NCI-H146 treated with DMSO at 0.1 percent for 48 hours (cell line): ENCODE measurements at regions not wholly inside any gene's neighbourhood (a gene's known extent, or its start where the extent isn't known, plus 50 kb on each side); places are given as distances from the start of the nearest gene placed in this dataset.

ENCODE experiments used
- DNase-seq: peaks from one replicate; lab custom pipeline; 2025; ENCODE audit not compliant: unreplicated experiment; lab: John Stamatoyannopoulos, UW

- DNase-seq: no peak
Measured at GRCh38 chr19:30909216-30909615, 440.0 kb downstream of the TSHZ3 start.

DNA sequence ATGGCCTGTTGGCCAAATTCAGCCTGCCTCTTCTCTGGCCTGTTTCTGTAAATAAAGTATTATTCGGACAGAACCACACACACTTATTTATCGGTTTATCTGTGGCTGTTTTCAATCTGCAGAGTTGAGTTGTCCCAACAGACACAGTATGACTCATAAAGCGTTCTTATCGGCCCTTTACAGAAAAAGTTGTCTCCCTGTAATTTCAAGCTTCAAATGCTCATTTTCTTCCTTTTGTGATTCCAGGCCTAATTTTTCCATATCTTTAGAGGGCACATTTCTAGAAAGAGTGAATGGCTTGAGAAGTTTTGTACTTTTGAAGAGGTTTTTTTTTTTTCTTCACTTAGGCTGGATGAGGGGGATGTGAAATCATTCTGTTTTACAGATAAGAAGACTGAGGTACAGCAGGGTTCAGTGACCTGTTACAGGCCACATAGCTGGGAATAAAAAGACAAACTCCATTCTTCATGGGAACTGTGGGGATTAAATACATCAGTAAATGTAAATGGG is 440.9 kb downstream of the TSHZ3 start:
- no peak for DNase-seq

GRCh38 chr19:30906871-30907270 is 442.4 kb downstream of the TSHZ3 start:
- DNase-seq: no peak

DNA sequence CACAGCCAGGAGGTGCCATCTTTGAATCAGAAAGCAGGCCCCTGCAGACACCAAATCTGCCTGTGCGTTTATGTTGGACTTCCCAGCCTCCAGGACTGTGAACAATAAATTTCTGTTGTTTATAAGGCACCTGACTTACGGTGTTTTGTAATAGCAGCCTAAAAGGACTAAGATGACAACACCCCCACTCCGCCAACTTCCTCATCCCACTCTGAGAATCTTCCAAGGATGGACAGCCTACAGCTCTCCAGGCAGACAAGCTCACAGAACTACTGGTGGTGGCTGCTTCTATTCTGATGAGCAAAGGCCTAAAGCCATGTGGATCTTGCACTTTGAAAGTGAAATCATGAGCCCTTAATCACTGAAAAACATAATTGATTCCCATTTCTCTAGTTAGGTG is 449.2 kb downstream of the TSHZ3 start:
- DNase-seq: no peak

DNA sequence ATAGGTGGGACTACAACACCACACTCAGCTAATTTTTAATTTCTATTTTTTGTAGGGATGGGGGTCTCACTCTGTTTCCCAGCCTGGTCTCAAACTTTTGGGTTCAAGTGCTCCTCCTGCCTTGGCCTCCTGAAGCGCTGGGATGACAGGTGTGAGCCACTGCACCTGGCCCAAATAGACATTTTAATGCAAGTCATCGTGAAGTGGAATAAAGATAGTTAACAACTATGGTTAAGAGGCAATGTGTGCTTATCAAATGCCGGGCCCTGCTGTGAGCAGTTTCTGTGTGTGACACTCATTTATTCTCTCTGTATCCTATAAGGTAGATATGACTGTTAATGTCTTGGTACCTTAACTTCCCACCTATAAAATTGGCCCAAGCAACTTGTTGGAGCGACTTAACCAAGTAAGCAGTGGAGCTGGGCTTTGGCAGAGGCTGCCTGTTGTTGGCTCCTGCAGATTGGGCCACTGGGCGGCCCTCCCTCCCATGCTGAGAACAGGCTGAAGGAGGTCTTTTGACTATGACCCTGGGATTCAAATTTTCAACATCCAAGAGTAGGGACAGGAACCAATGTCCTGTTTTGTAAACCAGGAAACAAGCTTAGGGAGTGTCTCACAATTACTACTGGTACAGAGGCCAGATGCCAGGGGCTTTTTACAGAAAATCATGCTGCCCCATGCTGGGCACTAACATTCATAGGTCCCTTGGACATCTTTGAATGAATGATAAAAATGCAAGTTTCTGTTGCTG is 450.7 kb downstream of the TSHZ3 start:
- DNase-seq: no peak

DNA sequence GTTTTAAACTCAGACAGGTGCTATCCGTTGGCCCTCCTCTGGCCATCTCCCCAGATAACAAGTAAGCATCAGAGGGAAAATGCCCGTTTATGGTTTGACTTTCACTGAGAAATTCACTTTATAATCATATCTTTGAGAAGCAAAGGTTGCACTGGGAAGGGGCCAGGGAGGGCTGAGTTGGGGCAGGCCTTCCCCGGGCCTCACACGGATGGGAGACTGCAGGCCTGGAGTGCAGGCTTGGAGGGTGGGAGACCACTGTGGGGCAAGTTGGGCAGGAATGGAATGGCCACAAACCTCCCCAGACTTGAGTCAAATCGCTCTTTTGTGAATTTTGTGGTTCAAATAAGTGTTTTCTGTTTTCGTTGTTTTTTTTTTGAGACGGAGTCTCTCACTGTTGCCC is 451.7 kb downstream of the TSHZ3 start:
- DNase-seq: no peak

DNA sequence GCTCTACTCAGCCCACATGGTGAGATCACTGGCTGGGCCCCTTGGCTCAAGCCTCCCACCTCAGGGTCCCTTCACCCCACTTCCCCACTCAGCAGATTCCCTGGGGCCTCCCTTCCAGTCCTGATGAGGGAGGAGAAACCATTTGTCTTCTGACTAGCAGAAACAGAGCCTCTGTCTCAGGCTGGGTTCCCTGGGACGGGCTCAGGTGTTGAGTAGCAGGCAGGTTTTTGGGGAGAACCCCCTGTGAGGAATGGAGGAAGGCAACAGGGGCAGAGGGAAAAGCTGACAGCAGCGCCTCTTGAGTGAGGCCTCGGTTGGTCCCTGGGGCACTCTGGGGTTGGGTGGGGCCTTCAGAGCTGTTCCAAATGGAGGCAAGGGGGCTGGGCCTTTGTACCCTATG is 452.2 kb downstream of the TSHZ3 start:
- no peak for DNase-seq

DNA sequence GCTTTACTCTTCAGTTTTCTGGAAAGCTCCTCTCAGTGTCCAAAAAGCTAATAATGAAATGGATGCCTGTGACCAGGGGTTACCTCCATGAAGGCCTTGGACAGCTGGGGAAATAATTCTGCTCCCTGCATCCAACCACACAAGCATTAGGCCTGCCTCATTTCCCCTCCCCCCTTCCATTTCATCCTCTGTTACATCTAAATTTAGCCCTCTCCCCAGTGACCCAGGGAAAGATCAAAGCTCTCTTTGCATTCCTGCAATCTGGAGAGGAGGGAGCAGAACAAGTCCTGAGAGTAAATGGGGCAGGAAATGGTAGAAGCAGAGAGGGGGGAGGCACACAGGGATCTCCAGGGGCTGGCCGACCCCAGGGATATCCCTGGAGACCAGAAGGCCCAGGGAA is 452.7 kb downstream of the TSHZ3 start:
- DNase-seq: no peak

GRCh38 chr19:30895946-30896345 is 453.3 kb downstream of the TSHZ3 start:
- DNase-seq: no peak

GRCh38 chr19:30891051-30891450 is 458.2 kb downstream of the TSHZ3 start:
- DNase-seq: no peak

- no peak for DNase-seq
Measured at GRCh38 chr19:30890033-30890432, 459.2 kb downstream of the TSHZ3 start.

DNA sequence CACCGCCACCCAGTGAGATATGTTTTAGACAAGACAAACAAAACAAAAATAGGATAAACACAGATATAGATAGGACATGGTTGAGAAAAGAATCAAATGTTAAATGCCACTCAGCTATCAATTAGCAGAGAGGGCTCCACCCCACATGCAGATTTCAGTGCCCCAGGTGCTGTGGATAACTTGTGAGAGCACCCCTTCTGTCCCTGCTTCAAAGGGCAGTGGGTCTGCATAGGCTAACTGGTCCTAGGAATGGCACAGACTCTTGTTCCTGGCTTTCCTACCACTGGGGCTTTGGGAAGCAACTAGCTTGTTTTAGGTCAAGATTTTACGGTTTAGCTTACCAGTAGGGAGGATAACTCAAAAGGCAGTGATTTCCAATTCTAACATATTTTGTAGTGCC is 460.3 kb downstream of the TSHZ3 start:
- DNase-seq: no peak

- no peak for DNase-seq
Measured at GRCh38 chr19:30887042-30887441, 462.2 kb downstream of the TSHZ3 start.

DNA sequence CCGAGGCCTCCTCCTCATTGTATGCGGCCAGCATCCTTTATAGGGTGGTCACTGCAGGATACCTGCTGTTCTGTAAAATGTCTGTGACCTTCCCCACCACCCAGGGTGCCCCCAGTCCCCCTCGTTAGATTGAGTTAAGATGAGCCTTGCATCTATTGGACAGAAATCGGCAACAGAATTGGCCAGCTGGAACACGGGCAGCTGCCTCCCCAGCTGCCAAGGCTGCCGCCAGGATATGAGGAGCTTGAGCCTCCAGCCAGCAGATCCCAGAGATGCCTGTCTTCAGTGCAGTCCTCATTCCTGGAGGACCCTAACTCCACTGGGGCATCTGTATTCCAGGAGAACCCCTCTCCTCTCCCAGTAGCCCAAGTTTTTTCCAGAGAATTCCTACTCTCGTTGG is 463.0 kb downstream of the TSHZ3 start:
- no peak for DNase-seq

- DNase-seq: no peak
Measured at GRCh38 chr19:30884146-30884812, 465.0 kb downstream of the TSHZ3 start.

- no peak for DNase-seq
Measured at GRCh38 chr19:30883071-30883470, 466.2 kb downstream of the TSHZ3 start.

DNA sequence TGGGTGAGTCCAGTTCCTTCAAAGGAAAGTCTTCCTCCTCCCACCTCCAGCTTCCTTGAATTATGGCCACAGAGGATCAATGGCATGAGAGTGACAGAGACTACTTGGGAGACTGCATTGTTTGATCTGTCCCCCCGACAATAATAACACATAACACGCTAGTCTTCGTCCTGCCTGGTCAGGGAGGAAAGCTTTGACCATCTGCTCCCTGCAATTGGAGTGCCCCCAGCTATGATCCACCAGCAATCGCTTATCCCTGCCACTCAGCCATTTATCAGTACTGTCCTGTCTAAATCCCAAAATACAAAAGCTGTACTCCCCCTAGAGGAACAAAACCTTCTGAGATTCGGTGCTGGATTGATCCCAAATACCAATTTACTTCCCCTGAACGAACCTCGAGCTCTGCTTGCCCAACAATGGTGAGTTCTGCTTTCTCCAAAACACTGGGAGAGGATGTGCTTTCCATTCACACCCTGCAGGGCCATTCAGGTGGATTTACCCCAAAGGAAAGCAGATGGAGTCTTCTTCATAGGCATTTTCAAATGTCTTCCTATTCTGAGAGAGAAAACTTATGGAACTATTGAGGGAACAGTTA is 466.7 kb downstream of the TSHZ3 start:
- DNase-seq: no peak

GRCh38 chr19:30881930-30882329 is 467.3 kb downstream of the TSHZ3 start:
- DNase-seq: no peak

GRCh38 chr19:30881281-30881680 is 468.0 kb downstream of the TSHZ3 start:
- DNase-seq: no peak

DNA sequence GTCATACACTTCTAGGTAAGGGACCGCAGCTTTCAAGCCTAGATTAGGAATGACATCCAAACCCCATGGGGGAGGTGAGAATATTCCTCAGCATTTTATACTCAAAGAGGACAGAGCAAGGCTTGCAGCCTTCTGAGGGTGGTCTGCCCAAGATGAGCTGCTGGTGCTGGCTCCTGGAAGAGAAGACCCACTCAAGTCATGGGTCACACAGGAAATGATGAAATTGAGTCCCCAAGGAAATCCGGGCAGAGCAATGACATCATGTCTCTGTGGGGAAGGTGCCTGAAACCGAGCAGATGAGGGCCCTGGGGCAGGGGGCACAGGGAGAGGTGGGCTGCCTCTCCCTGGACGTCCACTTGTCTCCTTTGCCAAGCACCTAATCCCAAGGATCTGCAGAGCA is 468.7 kb downstream of the TSHZ3 start:
- no peak for DNase-seq

DNA sequence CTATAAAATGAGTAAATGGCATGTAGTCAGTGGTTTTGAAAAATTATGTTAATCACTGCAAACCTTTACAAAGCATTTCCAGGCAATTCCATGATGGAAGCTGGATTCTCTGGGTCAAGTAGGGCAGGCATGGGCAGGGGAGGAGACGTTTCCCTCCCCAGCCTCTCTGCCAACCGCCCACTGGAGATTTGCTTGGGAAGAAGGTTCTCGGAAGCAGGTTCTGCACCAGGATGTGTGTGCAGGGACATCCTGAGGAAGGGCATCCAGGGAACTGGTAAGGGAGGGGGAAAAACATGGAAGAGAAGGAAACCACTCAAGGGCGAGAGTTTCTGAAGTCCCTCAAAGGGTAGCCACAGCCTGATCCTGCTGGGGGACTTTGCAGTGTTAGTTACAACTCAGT is 469.1 kb downstream of the TSHZ3 start:
- DNase-seq: no peak

- no peak for DNase-seq
Measured at GRCh38 chr19:30879736-30880135, 469.5 kb downstream of the TSHZ3 start.
